GM10248 (cell line): ENCODE measurements at regions not wholly inside any gene's neighbourhood (a gene's known extent, or its start where the extent isn't known, plus 50 kb on each side); places are given as distances from the start of the nearest gene placed in this dataset.
"Not testable (repeated sequence)": the region's sequence is repeated elsewhere in the genome, so short reads cannot be mapped to it uniquely, and the experiment has no call there.

Experiments
- CTCF ChIA-PET: fragments of 300-600 bp; sonication (Branson Sonifier 250); formaldehyde crosslinking; extraction: SDS; loops from one replicate; lab custom pipeline; 2021; ENCODE audit warnings: antibody characterized with exemption; lab: Yijun Ruan, JAX
- POLR2A ChIA-PET: fragments of 350-650 bp; sonication (Branson Sonifier 250); formaldehyde crosslinking; extraction: SDS; loops from one replicate; lab custom pipeline; 2020; ENCODE audit warnings: antibody characterized with exemption; lab: Yijun Ruan, JAX
- DNase-seq: peaks from one replicate; pipeline ENCODE4 v3.0.0; 2012; ENCODE audit errors: extremely low spot score
- CTCF ChIP-seq: IDR thresholded peaks from 2 replicates; pipeline ENCODE4 v1.5.1; 2012; ENCODE audit warnings: mild to moderate bottlenecking, low read depth; ENCODE audit errors: extremely low read depth, missing control alignments, control extremely low read depth

- no peak for TF ChIP-seq CTCF
- POLR2A ChIA-PET = no interaction called here
- no peak for DNase-seq
- CTCF ChIA-PET = interaction anchor here (1.1 kb wide), 1 partner anchor 22 kb away, joined by 3 read pairs; no protein-coding TSS in a partner anchor
Observed at GRCh38 chr20:53822534-53822933, 228.9 kb upstream of the ZNF217 start.

GRCh38 chr20:53819973-53820451, 226.4 kb upstream of the ZNF217 start:
- no peak for TF ChIP-seq CTCF
- ChIA-PET CTCF (no interaction called here), POLR2A (no interaction called here)
- no peak for DNase-seq

DNA sequence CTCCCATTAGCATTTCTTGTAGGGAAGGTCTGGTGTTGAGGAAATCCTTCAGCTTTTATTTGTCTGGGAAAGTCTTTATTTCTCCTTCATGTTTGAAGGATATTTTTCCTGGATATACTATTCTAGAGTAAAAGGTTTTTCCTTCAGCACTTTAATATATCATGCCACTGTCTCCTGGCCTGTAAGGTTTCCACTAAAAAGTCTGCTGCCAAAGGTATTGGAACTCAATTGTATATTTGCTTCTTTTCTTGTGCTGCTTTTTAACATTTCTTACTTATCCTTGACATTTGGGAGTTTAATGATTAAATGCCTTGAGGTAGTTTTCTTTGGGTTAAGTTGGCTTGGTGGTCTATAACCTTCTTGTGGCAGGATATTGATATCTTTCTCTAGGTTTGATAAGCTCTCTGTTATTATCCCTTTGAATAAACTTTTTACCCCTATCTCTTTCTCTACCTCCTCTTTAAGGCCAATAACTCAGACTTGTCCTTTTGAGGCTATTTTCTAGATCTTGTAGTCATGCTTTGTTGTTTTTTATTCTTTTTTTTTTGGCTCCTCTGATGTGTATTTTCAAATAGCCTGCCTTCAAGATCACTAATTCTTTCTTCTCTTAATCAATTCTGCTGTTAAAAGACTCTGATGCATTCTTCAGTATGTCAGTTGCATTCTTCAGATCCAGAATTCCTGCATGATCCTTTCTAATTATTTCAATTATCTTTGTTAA, 225.0 kb upstream of the ZNF217 start:
- POLR2A ChIA-PET = no interaction called here
- DNase-seq = no peak
- CTCF ChIA-PET = no interaction called here
- no peak for TF ChIP-seq CTCF

- CTCF ChIA-PET = interaction anchor here (1.2 to 1.5 kb wide), 4 partner anchors 10 to 64 kb away, joined by 3 to 4 read pairs (median 3); no protein-coding TSS in a partner anchor
- DNase-seq, POLR2A ChIA-PET: not testable (repeated sequence)
Observed at GRCh38 chr20:53817513-53817912, 223.9 kb upstream of the ZNF217 start.

DNA sequence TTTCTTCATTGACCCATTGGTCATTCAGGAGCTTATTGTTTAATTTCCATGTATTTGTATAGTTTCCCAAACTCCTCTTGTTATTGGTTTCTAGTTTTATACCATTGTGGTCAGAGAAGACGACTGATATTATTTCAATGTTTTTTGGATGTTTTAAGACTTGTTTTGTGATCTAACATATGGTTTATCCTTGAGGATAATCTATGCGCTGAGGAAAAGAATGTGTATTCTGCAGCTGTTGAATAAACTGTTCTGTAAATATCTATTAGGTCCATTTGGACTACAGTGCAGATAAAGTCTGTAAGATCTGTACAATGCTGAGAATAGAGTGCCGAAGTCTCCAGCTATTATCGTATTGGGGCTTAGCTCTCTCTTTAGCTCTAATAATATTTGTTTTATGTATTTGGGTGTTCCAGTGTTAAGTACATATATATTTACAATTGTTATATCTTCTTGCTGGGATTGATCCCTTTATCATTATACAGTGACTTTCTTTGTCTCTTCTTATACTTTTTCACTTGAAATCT, 223.3 kb upstream of the ZNF217 start:
- CTCF ChIA-PET = interaction anchor here (1.0 to 1.5 kb wide), 5 partner anchors 10 to 64 kb away, joined by 3 to 4 read pairs (median 3); no protein-coding TSS in a partner anchor

DNA sequence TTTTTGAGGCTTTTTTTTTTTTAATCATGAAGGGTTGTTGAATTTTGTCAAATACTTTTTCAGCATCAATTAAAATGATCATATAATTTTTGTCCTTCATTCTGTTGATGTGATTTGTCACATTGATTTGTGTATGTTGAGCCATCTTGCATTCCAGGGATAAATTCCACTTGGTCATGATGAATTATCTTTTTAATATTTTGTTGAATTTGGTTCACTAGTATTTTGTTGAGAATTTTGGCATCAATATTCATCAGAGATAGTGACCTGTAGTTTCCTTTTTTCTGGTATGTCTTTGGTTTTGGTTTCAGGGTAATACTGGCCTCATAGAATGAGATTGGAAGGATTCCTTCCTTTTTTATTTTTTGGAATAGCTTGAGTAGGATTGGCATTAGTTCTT, 221.9 kb upstream of the ZNF217 start:
- no peak for TF ChIP-seq CTCF
- ChIA-PET CTCF (no interaction called here), POLR2A (no interaction called here)
- no peak for DNase-seq

More for the DNA sequence above, 223.3 kb upstream of the ZNF217 start:
- TF ChIP-seq CTCF = no peak
- no peak for DNase-seq
- POLR2A ChIA-PET = no interaction called here

DNA sequence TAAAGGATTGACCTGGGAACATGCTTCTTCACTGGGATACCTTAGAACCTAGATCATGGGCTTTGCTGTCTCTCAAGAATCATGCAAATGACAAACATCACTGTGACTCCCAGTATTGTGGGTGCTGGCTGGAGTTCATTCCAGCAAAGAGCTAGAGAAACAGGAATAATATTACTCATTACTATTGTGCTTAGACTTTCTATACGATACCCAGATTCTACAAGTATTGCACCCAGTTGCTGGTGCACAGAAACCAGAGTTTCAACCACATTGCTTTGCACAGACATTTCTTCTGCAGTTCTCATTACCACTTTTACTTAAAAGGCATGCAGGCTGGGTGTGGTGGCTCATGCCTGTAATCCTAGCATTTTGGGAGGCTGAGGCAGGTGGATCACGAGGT, 220.4 kb upstream of the ZNF217 start:
- no peak for DNase-seq
- ChIA-PET POLR2A (no interaction called here), CTCF (no interaction called here)
- no peak for TF ChIP-seq CTCF
